Tibial nerve (tissue), 3 donors: ENCODE measurements at regions not wholly inside any gene's neighbourhood (a gene's known extent, or its start where the extent isn't known, plus 50 kb on each side); places are given as distances from the start of the nearest gene placed in this dataset.

Source experiments
- EP300 ChIP-seq, 2 donors: sonication (generic); formaldehyde crosslinking; IDR thresholded peaks; one replicate each; pipeline ENCODE4 v1.6.1; 2017; ENCODE audit warnings: antibody characterized with exemption in 2 of 2, mild to moderate bottlenecking in 1 of 2
- POLR2A ChIP-seq, 2 donors: fragments of 450-650 bp; IDR thresholded peaks; one replicate each; pipeline ENCODE4 v1.6.1; 2017; ENCODE audit warnings: antibody characterized with exemption in 2 of 2, mild to moderate bottlenecking in 2 of 2, moderate library complexity in 2 of 2

DNA sequence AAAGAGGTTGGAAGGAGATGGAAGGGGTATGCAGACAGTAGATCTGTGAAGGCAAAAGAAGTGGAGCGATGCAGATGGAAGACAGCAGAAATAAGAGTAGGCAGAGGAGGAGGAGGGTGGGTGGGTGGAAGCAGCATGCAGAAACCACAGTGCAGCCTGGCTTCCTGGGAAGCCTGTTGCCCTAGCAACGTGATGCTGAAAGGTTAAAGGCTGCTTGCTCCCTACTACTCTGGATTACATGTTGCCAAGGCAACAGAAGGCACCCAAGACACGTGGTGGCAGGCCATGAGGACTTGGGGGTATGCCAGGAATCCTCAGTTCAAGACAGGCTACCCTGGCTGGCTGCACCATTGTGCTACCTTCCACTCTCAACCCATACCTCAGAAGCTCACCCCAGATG, 129.6 kb downstream of the GRIN2B start:
- no peak for TF ChIP-seq POLR2A (IDR thresholded peaks at IDR 0.05)
- TF ChIP-seq EP300 (IDR thresholded peaks at IDR 0.05): no peak
